ENCODE measurements at regions not wholly inside any gene's neighbourhood (a gene's known extent, or its start where the extent isn't known, plus 50 kb on each side); places are given as distances from the start of the nearest gene placed in this dataset.
"Not testable (repeated sequence)": the region's sequence is repeated elsewhere in the genome, so short reads cannot be mapped to it uniquely, and the experiment has no call there.

- TF ChIP-seq, protein P1, sequence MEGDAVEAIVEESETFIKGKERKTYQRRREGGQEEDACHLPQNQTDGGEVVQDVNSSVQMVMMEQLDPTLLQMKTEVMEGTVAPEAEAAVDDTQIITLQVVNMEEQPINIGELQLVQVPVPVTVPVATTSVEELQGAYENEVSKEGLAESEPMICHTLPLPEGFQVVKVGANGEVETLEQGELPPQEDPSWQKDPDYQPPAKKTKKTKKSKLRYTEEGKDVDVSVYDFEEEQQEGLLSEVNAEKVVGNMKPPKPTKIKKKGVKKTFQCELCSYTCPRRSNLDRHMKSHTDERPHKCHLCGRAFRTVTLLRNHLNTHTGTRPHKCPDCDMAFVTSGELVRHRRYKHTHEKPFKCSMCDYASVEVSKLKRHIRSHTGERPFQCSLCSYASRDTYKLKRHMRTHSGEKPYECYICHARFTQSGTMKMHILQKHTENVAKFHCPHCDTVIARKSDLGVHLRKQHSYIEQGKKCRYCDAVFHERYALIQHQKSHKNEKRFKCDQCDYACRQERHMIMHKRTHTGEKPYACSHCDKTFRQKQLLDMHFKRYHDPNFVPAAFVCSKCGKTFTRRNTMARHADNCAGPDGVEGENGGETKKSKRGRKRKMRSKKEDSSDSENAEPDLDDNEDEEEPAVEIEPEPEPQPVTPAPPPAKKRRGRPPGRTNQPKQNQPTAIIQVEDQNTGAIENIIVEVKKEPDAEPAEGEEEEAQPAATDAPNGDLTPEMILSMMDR (IDR thresholded peaks at IDR 0.05), result not testable (repeated sequence)
- TF ChIP-seq POLR2A (IDR thresholded peaks at IDR 0.05), result not testable (repeated sequence)
Observed at GRCh38 chr6:14782921-14783464, 462.9 kb upstream of the JARID2 start.
